ENCODE measurements at regions not wholly inside any gene's neighbourhood (a gene's known extent, or its start where the extent isn't known, plus 50 kb on each side); places are given as distances from the start of the nearest gene placed in this dataset.

DNA sequence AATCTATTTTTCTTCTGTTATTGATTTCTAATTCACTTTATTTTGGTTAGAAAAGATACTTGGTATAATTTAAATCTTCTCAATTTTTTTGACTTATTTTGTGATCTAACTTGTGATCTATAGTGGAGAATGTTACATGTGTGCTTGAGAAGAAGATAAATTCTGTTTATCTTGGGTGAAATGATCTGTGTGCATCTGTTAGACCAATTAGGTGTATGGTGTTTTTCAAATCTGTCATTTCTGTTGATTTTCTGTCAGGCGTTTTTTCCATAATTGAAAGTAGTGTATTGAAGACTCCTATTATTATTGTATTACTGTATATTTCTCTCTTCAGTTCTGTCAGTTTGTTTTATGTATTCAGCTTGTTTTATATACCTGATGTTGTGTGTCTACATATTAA is 1668.3 kb downstream of the PLA2G4A start:
- no peak for DNase-seq
- H3K9ac ChIP-seq (ENCODE audit: insufficient read depth in 1 of 2, low read length in 2 of 2): no peak overlapping the region
- WGBS, 2 donors: 85 to 97% methylated on average over 1 of the region's 1 CpG
- H3K9me3 ChIP-seq (ENCODE audit: control insufficient read depth in 4 of 4, insufficient read depth in 3 of 4, low read length in 3 of 4): peaks cover 0 to 6% (median 0%) of the 10 kb centered on the region in 4 donors
- no peaks in the 10 kb centered on the region for H3K36me3 ChIP-seq (ENCODE audit: control insufficient read depth in 4 of 4, insufficient read depth in 4 of 4, low read length in 4 of 4)
- H3K4me3 ChIP-seq: no peak overlapping the region
- no peaks in the 10 kb centered on the region for H3K27me3 ChIP-seq (ENCODE audit: control insufficient read depth in 3 of 3, insufficient read depth in 3 of 3, low read length in 2 of 3)
- TF ChIP-seq, protein P1, sequence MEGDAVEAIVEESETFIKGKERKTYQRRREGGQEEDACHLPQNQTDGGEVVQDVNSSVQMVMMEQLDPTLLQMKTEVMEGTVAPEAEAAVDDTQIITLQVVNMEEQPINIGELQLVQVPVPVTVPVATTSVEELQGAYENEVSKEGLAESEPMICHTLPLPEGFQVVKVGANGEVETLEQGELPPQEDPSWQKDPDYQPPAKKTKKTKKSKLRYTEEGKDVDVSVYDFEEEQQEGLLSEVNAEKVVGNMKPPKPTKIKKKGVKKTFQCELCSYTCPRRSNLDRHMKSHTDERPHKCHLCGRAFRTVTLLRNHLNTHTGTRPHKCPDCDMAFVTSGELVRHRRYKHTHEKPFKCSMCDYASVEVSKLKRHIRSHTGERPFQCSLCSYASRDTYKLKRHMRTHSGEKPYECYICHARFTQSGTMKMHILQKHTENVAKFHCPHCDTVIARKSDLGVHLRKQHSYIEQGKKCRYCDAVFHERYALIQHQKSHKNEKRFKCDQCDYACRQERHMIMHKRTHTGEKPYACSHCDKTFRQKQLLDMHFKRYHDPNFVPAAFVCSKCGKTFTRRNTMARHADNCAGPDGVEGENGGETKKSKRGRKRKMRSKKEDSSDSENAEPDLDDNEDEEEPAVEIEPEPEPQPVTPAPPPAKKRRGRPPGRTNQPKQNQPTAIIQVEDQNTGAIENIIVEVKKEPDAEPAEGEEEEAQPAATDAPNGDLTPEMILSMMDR (IDR thresholded peaks at IDR 0.05; ENCODE audit: control extremely low read depth, extremely low read depth): no peak
- no peak overlapping the region for H3K27ac ChIP-seq (ENCODE audit: low read depth in 1 of 2, low read length in 1 of 2)
- ATAC-seq (ENCODE audit: insufficient read depth, low FRiP score): no peak
- H3K4me1 ChIP-seq (ENCODE audit: control insufficient read depth in 5 of 5, insufficient read depth in 5 of 5, low read length in 5 of 5): no peaks in the 10 kb centered on the region

DNA sequence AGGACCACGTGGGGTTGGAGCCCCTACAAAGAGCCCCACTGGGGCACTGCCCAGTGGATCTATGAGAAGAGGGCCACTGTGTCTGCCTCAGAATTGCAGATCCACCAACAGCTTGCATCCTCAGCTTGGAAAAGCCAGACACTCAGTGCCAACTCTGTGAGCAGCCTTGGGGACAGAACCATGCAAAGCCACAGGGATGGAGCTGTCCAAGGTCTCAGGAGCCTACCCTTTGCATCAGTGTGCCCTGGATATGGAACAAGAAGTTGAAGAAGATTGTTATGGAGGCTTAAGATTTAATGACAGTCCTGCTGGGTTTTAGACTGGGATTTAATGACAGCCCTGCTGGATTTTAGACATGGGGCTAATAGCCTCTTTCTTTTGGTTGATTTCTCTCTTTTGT is 1670.9 kb downstream of the PLA2G4A start:
- no peaks in the 10 kb centered on the region for H3K36me3 ChIP-seq (ENCODE audit: control insufficient read depth in 4 of 4, insufficient read depth in 4 of 4, low read length in 4 of 4)
- no peak overlapping the region for H3K27ac ChIP-seq (ENCODE audit: low read depth in 1 of 2, low read length in 1 of 2)
- H3K27me3 ChIP-seq (ENCODE audit: control insufficient read depth in 3 of 3, insufficient read depth in 3 of 3, low read length in 2 of 3): no peaks in the 10 kb centered on the region
- no peak overlapping the region for H3K4me3 ChIP-seq
- no peak overlapping the region for H3K9ac ChIP-seq (ENCODE audit: insufficient read depth in 1 of 2, low read length in 2 of 2)
- 56 to 63% methylated on average over 1 of the region's 1 CpG for WGBS, 2 donors
- TF ChIP-seq, protein P1 (IDR thresholded peaks at IDR 0.05; ENCODE audit: control extremely low read depth, extremely low read depth): no peak
- DNase-seq (peak in 2 of 3 donors; percentile 4 to 38), ATAC-seq (ENCODE audit: insufficient read depth, low FRiP score) (no peak)
- H3K9me3 ChIP-seq (ENCODE audit: control insufficient read depth in 4 of 4, insufficient read depth in 3 of 4, low read length in 3 of 4): peaks cover 0 to 6% (median 0%) of the 10 kb centered on the region in 4 donors
- no peaks in the 10 kb centered on the region for H3K4me1 ChIP-seq (ENCODE audit: control insufficient read depth in 5 of 5, insufficient read depth in 5 of 5, low read length in 5 of 5)

DNA sequence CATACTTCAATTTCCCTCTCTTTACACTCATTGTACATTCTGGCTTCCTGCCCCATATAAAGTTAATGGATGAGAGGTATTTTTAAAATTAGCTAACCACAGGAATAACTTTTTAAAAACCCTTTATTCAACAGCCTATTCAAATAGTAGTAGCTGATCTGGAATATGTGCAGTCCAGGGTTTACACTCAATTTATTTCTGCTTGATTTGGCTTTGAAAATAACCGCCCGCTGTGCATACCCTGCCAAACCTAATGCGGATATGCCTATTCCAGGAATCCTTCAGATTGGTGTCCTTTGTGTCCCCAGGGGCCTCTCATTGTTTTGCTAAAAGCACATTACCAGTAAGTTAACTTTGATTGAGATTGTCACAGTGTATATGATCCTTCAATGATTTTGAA is 1686.2 kb downstream of the PLA2G4A start:
- no peak for DNase-seq

DNA sequence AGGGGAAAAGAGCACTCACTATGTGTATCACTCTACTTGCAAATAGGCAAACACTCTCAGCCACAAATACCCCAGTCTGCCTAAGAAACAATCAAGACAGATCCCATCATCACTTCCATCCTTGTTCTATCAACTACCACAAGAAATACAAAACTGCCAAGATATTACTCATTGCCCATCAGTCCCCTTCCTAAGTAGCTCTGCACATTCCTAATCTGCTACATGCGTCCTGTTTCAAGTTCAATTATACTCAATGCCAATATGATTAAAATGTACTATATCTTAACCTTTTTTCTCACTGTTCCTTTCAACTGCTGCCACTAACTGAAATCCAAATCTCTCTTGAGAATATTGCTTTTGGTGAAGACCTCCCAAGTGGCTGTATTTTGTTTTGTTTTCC is 1688.4 kb downstream of the PLA2G4A start:
- H3K4me1 ChIP-seq (ENCODE audit: control insufficient read depth in 5 of 5, insufficient read depth in 5 of 5, low read length in 5 of 5): no peaks in the 10 kb centered on the region
- no peak for ATAC-seq (ENCODE audit: insufficient read depth, low FRiP score)
- no peaks in the 10 kb centered on the region for H3K36me3 ChIP-seq (ENCODE audit: control insufficient read depth in 4 of 4, insufficient read depth in 4 of 4, low read length in 4 of 4)
- no peak overlapping the region for H3K9ac ChIP-seq (ENCODE audit: insufficient read depth in 1 of 2, low read length in 2 of 2)
- WGBS, 2 donors: 86 to 94% methylated on average over 1 of the region's 1 CpG
- H3K9me3 ChIP-seq (ENCODE audit: control insufficient read depth in 4 of 4, insufficient read depth in 3 of 4, low read length in 3 of 4): no peaks in the 10 kb centered on the region
- TF ChIP-seq, protein P1 (IDR thresholded peaks at IDR 0.05; ENCODE audit: control extremely low read depth, extremely low read depth): no peak
- no peak overlapping the region for H3K4me3 ChIP-seq
- no peaks in the 10 kb centered on the region for H3K27me3 ChIP-seq (ENCODE audit: control insufficient read depth in 3 of 3, insufficient read depth in 3 of 3, low read length in 2 of 3)
- H3K27ac ChIP-seq (ENCODE audit: low read depth in 1 of 2, low read length in 1 of 2): no peak overlapping the region
- DNase-seq: no peak

More for the DNA sequence above, 1686.2 kb downstream of the PLA2G4A start:
- Histone ChIP-seq H3K4me1 (ENCODE audit: control insufficient read depth in 5 of 5, insufficient read depth in 5 of 5, low read length in 5 of 5) (no peaks in the 10 kb centered on the region), H3K36me3 (ENCODE audit: control insufficient read depth in 4 of 4, insufficient read depth in 4 of 4, low read length in 4 of 4) (no peaks in the 10 kb centered on the region), H3K9me3 (ENCODE audit: control insufficient read depth in 4 of 4, insufficient read depth in 3 of 4, low read length in 3 of 4) (no peaks in the 10 kb centered on the region), H3K27me3 (ENCODE audit: control insufficient read depth in 3 of 3, insufficient read depth in 3 of 3, low read length in 2 of 3) (no peaks in the 10 kb centered on the region), H3K9ac (ENCODE audit: insufficient read depth in 1 of 2, low read length in 2 of 2) (no peak overlapping the region), H3K27ac (ENCODE audit: low read depth in 1 of 2, low read length in 1 of 2) (no peak overlapping the region), H3K4me3 (no peak overlapping the region)
- WGBS, 2 donors: 76 to 96% methylated on average over 3 of the region's 3 CpGs
- TF ChIP-seq, protein P1 (IDR thresholded peaks at IDR 0.05; ENCODE audit: control extremely low read depth, extremely low read depth): no peak
- no peak for ATAC-seq (ENCODE audit: insufficient read depth, low FRiP score)
